Stimulated activated CD8-positive, alpha-beta memory T cell treated with anti-CD3 and anti-CD28 coated beads, Interleukin-7, amount 100 ng/mL, for 48 hours (primary cell): ENCODE measurements at regions not wholly inside any gene's neighbourhood (a gene's known extent, or its start where the extent isn't known, plus 50 kb on each side); places are given as distances from the start of the nearest gene placed in this dataset.

ENCODE experiments used
- DNase-seq, 2 donors: peaks; one replicate each; pipeline ENCODE4 v3.0.0-alpha.2; 2020; ENCODE audit warnings: low read depth in 1 of 2; ENCODE audit errors: extremely low read depth in 1 of 2

- DNase-seq, result no peak
These were observed 619.1 kb upstream of the ANKRD30A start for GRCh38 chr10:36506261-36506660.

- DNase-seq, result no peak
These were observed 620.6 kb upstream of the ANKRD30A start for GRCh38 chr10:36504758-36505157.

GRCh38 chr10:36500266-36500665 is 625.1 kb upstream of the ANKRD30A start:
- no peak for DNase-seq

GRCh38 chr10:36499693-36500092 is 625.7 kb upstream of the ANKRD30A start:
- no peak for DNase-seq

- no peak for DNase-seq
These were observed 628.6 kb upstream of the ANKRD30A start for GRCh38 chr10:36496758-36497157.

- no peak for DNase-seq
These were observed 631.0 kb upstream of the ANKRD30A start for GRCh38 chr10:36494371-36494770.

GRCh38 chr10:36493516-36493880 is 631.9 kb upstream of the ANKRD30A start:
- no peak for DNase-seq

- DNase-seq, result no peak
These were observed 632.5 kb upstream of the ANKRD30A start for GRCh38 chr10:36492590-36493515.

GRCh38 chr10:36491926-36492325 is 633.5 kb upstream of the ANKRD30A start:
- no peak for DNase-seq

GRCh38 chr10:36489611-36490228 is 635.7 kb upstream of the ANKRD30A start:
- no peak for DNase-seq

GRCh38 chr10:36489181-36489580 is 636.2 kb upstream of the ANKRD30A start:
- DNase-seq, result no peak

GRCh38 chr10:36488579-36488978 is 636.8 kb upstream of the ANKRD30A start:
- no peak for DNase-seq

- no peak for DNase-seq
These were observed 646.3 kb upstream of the ANKRD30A start for GRCh38 chr10:36479073-36479472.

GRCh38 chr10:36476399-36476798 is 649.0 kb upstream of the ANKRD30A start:
- no peak for DNase-seq

GRCh38 chr10:36475746-36476145 is 649.7 kb upstream of the ANKRD30A start:
- DNase-seq, result no peak

GRCh38 chr10:36474456-36474855 is 650.9 kb upstream of the ANKRD30A start:
- no peak for DNase-seq

- DNase-seq, result no peak
These were observed 652.3 kb upstream of the ANKRD30A start for GRCh38 chr10:36473122-36473521.

- DNase-seq, result no peak
These were observed 655.8 kb upstream of the ANKRD30A start for GRCh38 chr10:36469585-36469984.

- DNase-seq, result no peak
These were observed 656.8 kb upstream of the ANKRD30A start for GRCh38 chr10:36468620-36469019.

GRCh38 chr10:36465604-36466379 is 659.6 kb upstream of the ANKRD30A start:
- DNase-seq, result no peak

- no peak for DNase-seq
These were observed 661.1 kb upstream of the ANKRD30A start for GRCh38 chr10:36464291-36464690.

- no peak for DNase-seq
These were observed 662.0 kb upstream of the ANKRD30A start for GRCh38 chr10:36463390-36463789.
